Testis (tissue), 2 donors: ENCODE measurements at regions not wholly inside any gene's neighbourhood (a gene's known extent, or its start where the extent isn't known, plus 50 kb on each side); places are given as distances from the start of the nearest gene placed in this dataset.

Experiments used
- CTCF ChIP-seq, 3 experiments: fragments of 450-650 bp in 2 of 3; fragments of 200-600 bp in 1 of 3; sonication (generic) in 1 of 3; IDR thresholded peaks; one replicate each; pipeline ENCODE4 v1.5.1; 2016 to 2019; ENCODE audit warnings: antibody characterized with exemption in 3 of 3, mild to moderate bottlenecking in 2 of 3, moderate library complexity in 1 of 3
- POLR2A ChIP-seq: fragments of 450-650 bp; IDR thresholded peaks from one replicate; pipeline ENCODE4 v1.6.1; 2017; ENCODE audit warnings: antibody characterized with exemption, mild to moderate bottlenecking, moderate library complexity

- TF ChIP-seq CTCF (IDR thresholded peaks at IDR 0.05) = no peak
- TF ChIP-seq POLR2A = no peak
These were observed 355.1 kb upstream of the PABPC5 start for GRCh38 chrX:91079342-91080114.
